ENCODE measurements at regions not wholly inside any gene's neighbourhood (a gene's known extent, or its start where the extent isn't known, plus 50 kb on each side); places are given as distances from the start of the nearest gene placed in this dataset.

GRCh38 chr2:236747925-236748324 is 178.3 kb downstream of the ACKR3 start (continued):
- TF ChIP-seq, protein P1, sequence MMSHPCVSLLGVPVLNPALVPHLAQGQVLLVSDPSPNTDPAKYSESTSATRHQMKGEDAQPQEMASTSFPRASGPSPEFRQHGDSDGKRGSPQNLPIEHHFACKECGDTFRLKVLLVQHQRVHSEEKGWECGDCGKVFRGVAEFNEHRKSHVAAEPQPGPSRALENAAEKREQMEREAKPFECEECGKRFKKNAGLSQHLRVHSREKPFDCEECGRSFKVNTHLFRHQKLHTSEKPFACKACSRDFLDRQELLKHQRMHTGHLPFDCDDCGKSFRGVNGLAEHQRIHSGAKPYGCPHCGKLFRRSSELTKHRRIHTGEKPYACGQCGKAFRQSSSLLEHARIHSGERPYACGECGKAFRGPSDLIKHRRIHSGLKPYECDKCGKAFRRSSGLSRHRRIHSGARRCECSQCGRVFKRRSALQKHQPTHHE (CRISPR knock-in tag; IDR thresholded peaks at IDR 0.05; ENCODE audit: borderline replicate concordance) = no peak
- TF ChIP-seq SMAD9 (CRISPR knock-in tag; IDR thresholded peaks at IDR 0.05) = no peak
- no peak for TF ChIP-seq ATF1 (CRISPR knock-in tag; IDR thresholded peaks at IDR 0.05)
- TF ChIP-seq, protein P2, sequence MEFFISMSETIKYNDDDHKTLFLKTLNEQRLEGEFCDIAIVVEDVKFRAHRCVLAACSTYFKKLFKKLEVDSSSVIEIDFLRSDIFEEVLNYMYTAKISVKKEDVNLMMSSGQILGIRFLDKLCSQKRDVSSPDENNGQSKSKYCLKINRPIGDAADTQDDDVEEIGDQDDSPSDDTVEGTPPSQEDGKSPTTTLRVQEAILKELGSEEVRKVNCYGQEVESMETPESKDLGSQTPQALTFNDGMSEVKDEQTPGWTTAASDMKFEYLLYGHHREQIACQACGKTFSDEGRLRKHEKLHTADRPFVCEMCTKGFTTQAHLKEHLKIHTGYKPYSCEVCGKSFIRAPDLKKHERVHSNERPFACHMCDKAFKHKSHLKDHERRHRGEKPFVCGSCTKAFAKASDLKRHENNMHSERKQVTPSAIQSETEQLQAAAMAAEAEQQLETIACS (CRISPR knock-in tag; IDR thresholded peaks at IDR 0.05) = no peak
- no peak for TF ChIP-seq THYN1 (CRISPR knock-in tag; IDR thresholded peaks at IDR 0.05; ENCODE audit: borderline replicate concordance, low read depth)

GRCh38 chr2:236748385-236748784 is 178.8 kb downstream of the ACKR3 start:
- H4K20me1 ChIP-seq (ENCODE audit: insufficient read depth, low read length) = no peaks in the 10 kb centered on the region
- no peak overlapping the region for H3K4me3 ChIP-seq (replicated peaks in 1 of 3; ENCODE audit: insufficient read depth in 1 of 3, low read depth in 2 of 3, low read length in 3 of 3)
- intact Hi-C loops (cut with micrococcal nuclease; ENCODE audit: unreplicated experiment) (no loop called here), in situ Hi-C loops (cut with HindIII; ENCODE audit: extremely low pct_ligation_motif_present, low pct_unique_long_range_greater_than_20kb) (no loop called here)
- WGBS (ENCODE audit: low lambda C conversion rate) = 32% methylated on average over 9 of the region's 9 CpGs
- no peak overlapping the region for H3K4me2 ChIP-seq (ENCODE audit: low read depth, low read length)
- no peaks in the 10 kb centered on the region for H3K9me3 ChIP-seq (ENCODE audit: low read length)
- ChIA-PET CTCF (ENCODE audit: low intra/inter-chr PET ratio, low total read pairs) (no interaction called here), POLR2A (no interaction called here)
- DNase-seq (ENCODE audit: low spot score) = no peak
- no peak overlapping the region for H3K9ac ChIP-seq (ENCODE audit: insufficient read depth, low read depth, low read length)
- TF ChIP-seq, protein P3, sequence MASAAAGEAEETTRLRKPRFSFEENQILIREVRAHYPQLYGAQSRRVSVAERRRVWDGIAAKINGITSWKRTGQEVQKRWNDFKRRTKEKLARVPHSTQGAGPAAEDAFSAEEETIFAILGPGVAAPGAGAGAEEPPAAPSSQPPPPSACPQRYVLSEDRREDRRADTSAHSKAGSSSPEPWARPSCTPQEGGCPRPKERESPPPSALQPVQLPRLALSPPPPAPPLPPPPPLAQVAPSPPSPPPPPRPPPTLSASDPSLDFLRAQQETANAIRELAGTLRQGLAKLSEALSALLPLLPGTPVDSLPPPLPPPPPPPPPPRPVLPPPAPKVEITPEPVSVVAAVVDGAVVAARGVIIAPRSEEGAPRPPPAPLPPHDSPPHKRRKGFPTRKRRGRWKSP (CRISPR knock-in tag; IDR thresholded peaks at IDR 0.05) = no peak
- no peak for TF ChIP-seq HDAC6 (IDR thresholded peaks at IDR 0.05; ENCODE audit: low read depth, low read length)
- no peak for TF ChIP-seq ZNF207 (IDR thresholded peaks at IDR 0.05; ENCODE audit: borderline replicate concordance)
- no peak for TF ChIP-seq ZNF660 (CRISPR knock-in tag; IDR thresholded peaks at IDR 0.05; ENCODE audit: borderline replicate concordance, low read depth)
- TF ChIP-seq ATF3 (CRISPR knock-in tag; IDR thresholded peaks at IDR 0.05) = no peak
- TF ChIP-seq ZBTB46 (CRISPR knock-in tag; IDR thresholded peaks at IDR 0.05; ENCODE audit: borderline replicate concordance) = no peak
- no peak for TF ChIP-seq NFYB (CRISPR knock-in tag; IDR thresholded peaks at IDR 0.05)
- no peak for TF ChIP-seq ELF1 (CRISPR knock-in tag; IDR thresholded peaks at IDR 0.05)
- no peaks in the 10 kb centered on the region for H3K36me3 ChIP-seq (replicated peaks in 1 of 2; ENCODE audit: control insufficient read depth in 1 of 2, insufficient read depth in 2 of 2, low read length in 2 of 2)
- H3K27ac ChIP-seq (ENCODE audit: extremely low read length, insufficient read depth, low read length) = no peak overlapping the region
- BruUV-seq (replicated peaks) = no TSS peak
- no peaks in the 10 kb centered on the region for H3K79me2 ChIP-seq (ENCODE audit: insufficient read depth, low read length)
- no peaks in the 10 kb centered on the region for H3K4me1 ChIP-seq (ENCODE audit: insufficient read depth, low read length)
- H2AFZ ChIP-seq (ENCODE audit: low read length) = no peak overlapping the region
- peaks cover 2 to 24% of the 10 kb centered on the region in 2 experiments; a peak in 3 of 5 replicates for H3K27me3 ChIP-seq (ENCODE audit: control insufficient read depth in 1 of 2, insufficient read depth in 2 of 2, low read length in 2 of 2)
- no peak for ATAC-seq
- no peak for FAIRE-seq

Measured in HepG2 (cell line).